Epithelial cell of prostate (primary cell): ENCODE measurements at regions not wholly inside any gene's neighbourhood (a gene's known extent, or its start where the extent isn't known, plus 50 kb on each side); places are given as distances from the start of the nearest gene placed in this dataset.

Source experiments
- DNase-seq: peaks from one replicate; pipeline ENCODE4 v3.0.0-alpha.2; 2011; ENCODE audit warnings: low read depth, low spot score
- H3K27ac ChIP-seq: fragments of 450-650 bp; 2 replicates; pipeline ENCODE4 v1.5.1; 2017; ENCODE audit warnings: mild to moderate bottlenecking

- peak; percentile 71 for DNase-seq
- peak overlapping the region; percentile 50 for H3K27ac ChIP-seq
These were observed 88.0 kb upstream of the ANKH start for GRCh38 chr5:14959399-14960119.

- H3K27ac ChIP-seq, result no peak overlapping the region
- DNase-seq, result no peak
These were observed 86.6 kb upstream of the ANKH start for GRCh38 chr5:14958188-14958587.

DNA sequence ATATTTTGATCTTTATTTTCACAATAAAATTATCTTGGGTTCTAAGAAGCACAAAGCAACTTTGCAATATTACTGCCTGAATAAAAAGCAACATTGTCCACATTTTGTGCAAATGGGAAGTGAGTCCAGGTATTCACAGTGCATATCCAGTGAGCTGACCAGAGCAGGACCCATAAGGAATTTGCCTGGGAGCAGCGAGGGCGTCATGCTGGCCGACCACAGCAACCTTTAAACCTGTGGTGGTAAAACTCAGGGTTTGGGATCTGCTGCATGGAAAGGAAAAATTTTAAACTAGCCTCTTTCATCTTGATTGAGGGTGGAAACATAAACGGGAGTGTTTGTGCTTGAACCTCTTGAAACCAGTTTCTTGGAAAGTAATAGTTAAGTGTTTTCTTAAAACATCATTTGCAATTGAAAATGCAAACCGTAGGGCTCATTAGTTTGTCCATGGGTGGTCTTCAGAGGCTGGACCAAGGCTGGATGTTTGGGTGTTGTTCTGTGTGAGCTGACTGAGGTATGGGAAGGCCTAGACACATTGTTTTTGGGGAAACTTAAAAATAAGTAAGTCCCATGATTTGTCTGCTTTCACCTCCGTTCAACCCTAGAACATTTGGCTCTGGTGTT lies 85.0 kb upstream of the ANKH start:
- no peak for DNase-seq
- no peak overlapping the region for H3K27ac ChIP-seq

- no peak overlapping the region for H3K27ac ChIP-seq
- DNase-seq, result no peak
These were observed 83.2 kb upstream of the ANKH start for GRCh38 chr5:14954616-14955343.

- DNase-seq, result no peak
- no peak overlapping the region for H3K27ac ChIP-seq
These were observed 82.6 kb upstream of the ANKH start for GRCh38 chr5:14954216-14954615.

GRCh38 chr5:14953075-14953607 lies 81.6 kb upstream of the ANKH start:
- H3K27ac ChIP-seq, result no peak overlapping the region
- DNase-seq, result no peak

DNA sequence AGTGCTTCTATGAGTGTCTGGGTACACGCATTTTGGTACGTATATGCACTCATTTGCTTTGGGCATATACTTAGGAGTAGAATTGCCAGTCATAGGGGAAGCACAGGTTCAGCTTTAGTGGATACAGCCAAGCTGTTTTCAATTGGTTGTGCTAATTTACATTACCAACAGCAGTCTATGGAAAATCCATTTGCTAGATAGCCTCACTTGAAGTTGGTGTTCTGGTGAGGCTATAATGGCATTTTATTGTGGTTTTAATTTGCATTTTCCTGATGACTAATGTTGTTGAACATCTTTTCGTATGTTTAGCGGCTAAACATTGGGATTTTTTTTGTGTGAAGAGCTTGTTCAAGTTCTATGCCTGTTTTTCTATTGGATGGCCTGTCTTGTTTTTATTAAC lies 76.8 kb upstream of the ANKH start:
- DNase-seq, result no peak
- no peak overlapping the region for H3K27ac ChIP-seq

DNA sequence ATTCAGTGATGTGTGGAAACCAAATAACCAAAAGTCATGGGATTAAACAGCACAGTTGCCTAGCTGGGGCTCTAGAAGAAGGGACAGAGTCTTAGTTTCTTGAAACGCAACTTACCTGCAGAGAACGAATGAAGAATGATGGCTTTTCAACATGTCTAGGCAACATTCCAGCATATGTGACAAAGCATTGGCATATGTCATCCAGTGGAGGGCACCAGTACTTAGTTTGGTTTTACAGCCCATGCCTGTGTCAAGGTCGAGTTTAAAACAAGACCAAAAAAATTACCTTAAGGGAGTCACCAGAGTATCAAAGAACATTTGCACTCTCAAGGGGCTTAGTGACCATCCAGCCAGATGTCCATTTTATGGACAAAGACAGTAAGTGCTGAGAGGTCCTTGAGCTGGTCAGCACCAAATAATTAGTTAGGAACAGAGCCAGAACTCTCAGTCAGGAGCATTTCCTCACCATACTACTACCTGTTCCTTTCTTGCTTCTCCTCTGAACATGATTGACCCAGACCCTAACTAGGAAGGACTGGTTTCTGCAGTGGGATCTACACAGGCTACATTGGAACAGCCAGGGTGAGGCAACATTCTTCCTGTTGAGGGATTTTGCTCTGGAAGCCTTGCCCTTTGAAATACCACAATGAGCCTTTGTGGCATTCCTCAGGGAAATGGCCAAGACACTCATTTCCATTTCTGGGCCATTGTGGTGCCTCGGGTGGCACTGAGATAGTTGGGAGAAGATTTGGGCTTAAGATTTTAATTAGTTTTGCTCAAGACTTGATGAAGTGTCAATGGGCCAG lies 75.4 kb upstream of the ANKH start:
- no peak overlapping the region for H3K27ac ChIP-seq
- DNase-seq, result no peak

GRCh38 chr5:14945450-14945849 lies 73.9 kb upstream of the ANKH start:
- DNase-seq, result no peak
- H3K27ac ChIP-seq, result no peak overlapping the region

DNA sequence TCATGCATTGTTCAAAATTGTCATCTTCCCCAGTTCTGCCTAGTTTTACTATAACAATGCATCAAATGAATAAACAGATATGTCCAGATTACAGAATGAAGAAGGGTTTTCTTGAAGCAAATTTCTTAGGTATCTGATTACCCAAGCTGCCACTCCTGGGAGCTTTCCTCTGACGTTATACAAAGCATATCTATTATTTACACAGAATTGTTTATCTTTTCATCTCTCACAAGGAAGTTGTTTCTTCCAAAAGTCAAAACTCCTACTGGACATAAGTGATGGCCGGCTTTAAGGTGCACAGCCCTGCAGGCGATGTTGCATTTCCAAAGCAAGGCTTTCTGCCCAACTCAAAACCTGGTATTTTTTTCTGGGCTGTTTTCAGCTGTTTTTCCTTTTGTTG lies 73.4 kb upstream of the ANKH start:
- H3K27ac ChIP-seq, result no peak overlapping the region
- no peak for DNase-seq

DNA sequence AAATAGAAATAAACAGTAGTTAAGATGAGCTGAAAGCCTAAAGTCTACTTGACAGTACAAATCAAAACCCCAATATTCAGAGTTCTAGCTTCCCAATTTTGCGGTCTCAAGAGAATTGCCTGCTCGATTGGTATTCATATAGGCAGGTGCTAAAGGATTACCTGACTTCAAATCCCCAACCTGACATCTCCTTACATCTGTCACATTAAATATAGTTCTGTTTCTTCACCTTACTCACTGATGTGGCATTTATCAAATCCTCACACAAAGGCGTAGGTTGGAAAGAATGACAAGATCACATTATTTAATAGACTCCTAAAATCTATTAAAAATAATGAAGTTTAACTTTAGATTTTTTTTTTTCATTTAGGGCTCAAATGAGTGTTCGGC lies 72.8 kb upstream of the ANKH start:
- DNase-seq, result no peak
- H3K27ac ChIP-seq, result no peak overlapping the region

DNA sequence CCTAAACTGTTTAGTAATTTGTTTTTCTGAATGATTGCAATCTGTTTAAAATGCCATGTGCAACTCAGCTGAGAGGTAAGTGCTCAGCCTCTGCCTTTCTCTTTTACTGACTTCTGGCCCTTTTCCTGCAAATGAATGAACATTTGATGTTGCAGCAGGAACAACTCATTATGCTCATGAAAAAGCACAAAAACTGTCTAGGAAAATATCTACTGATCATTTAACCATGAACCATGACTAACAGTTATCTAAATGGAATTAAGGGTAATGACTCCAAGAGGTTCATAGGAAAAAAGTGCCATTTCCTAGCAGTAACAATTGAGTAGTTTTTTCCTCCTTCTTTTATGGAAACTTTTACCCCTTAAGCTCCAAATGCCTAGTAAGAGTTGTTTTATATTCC lies 70.6 kb upstream of the ANKH start:
- H3K27ac ChIP-seq, result no peak overlapping the region
- no peak for DNase-seq

GRCh38 chr5:14937254-14937653 lies 65.7 kb upstream of the ANKH start:
- DNase-seq, result no peak
- H3K27ac ChIP-seq, result no peak overlapping the region

DNA sequence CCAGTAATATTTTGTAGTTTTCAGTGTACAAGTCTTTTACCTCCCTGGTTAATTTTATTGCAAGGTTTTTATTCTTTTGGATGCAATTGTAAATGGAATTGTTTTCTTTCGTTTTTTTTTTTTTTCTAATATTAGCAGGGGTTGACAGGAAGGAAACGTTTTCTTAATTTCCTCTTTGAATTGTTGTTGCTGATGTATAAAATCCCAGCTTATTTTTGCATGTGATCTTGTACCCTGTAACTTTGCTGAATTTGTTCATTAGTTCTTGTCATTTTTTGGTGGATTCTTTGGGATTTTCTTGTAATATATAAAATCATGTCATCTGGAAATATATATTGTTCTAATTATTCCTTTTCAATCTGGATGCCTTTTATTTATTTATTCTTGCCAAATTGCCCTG lies 65.0 kb upstream of the ANKH start:
- DNase-seq, result no peak
- H3K27ac ChIP-seq, result no peak overlapping the region

- DNase-seq, result no peak
These were observed 63.8 kb upstream of the ANKH start for GRCh38 chr5:14935341-14935740.

DNA sequence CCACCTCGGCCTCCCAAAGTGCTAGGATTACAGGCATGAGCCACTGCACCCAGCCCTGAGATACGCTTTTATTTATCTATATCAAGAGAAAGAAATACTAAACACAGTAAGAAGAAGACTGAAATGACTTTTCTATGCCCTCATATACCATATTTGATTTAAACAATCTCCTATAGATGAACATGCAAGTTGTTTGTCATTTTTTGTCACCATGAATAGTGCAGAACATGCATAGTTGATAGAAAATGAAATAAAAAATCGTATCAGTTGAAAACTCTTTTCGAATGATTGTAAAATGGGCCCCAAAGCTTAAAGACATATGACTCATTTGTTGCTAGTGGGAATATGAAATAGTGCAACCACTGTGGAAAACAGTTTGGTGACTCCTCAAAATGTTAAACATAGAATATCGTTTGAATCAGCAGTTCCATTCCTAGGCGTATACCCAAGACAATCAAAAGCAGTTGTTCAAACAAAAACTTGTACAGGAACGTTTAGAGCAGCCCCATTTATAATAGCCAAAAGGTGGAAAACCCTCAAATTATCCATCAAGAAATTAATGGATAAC lies 61.4 kb upstream of the ANKH start:
- DNase-seq, result no peak
- H3K27ac ChIP-seq, result no peak overlapping the region

More at GRCh38 chr5:14935341-14935740, 63.8 kb upstream of the ANKH start:
- H3K27ac ChIP-seq, result no peak overlapping the region

DNA sequence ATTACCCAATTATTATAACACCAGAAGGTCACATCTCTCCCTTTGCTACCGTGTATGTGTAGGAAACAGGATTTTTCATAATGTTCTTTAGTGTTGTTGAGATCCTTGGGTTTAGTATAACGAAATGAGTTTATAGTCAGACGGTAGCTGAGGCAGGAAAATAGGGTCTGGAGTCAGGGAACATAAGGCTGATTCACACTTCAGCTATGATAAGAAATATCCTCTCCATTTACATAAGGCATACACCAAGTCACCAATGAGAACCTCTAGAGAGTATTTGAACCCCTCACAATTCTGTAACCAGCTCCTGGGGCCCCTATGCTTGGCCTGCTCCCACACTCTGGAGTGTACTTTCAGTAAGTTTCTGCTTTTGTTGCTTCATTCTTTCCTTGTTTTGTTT lies 58.9 kb upstream of the ANKH start:
- no peak for DNase-seq
- H3K27ac ChIP-seq, result no peak overlapping the region

GRCh38 chr5:14929293-14930065 lies 57.9 kb upstream of the ANKH start:
- H3K27ac ChIP-seq, result no peak overlapping the region
- DNase-seq, result no peak

DNA sequence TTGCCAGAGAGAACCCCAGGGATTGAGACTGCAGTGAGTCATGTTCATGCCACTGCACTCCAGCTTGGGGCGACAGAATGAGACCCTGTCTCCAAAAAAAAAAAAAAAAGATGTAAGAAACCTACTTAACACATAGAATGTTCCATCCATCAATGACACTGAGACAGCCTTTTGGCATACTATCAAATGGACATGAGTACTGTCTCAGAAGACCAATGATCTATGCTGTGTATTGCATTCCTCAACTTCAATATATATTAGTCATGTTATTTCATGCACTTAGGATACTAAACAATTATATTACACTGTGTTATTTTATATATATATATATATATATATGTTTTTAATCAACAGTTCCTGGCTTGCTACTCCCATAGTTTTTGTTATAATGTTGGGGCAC lies 57.1 kb upstream of the ANKH start:
- no peak overlapping the region for H3K27ac ChIP-seq
- no peak for DNase-seq
